GM12872 (cell line): ENCODE measurements at regions not wholly inside any gene's neighbourhood (a gene's known extent, or its start where the extent isn't known, plus 50 kb on each side); places are given as distances from the start of the nearest gene placed in this dataset.

ENCODE experiments used
- TF ChIP-seq, protein P1 (sequence below): IDR thresholded peaks from 3 replicates; pipeline ENCODE4 v1.5.1; 2011; ENCODE audit warnings: low read depth, mild to moderate bottlenecking, low read length, moderate library complexity; ENCODE audit not compliant: insufficient read depth

DNA sequence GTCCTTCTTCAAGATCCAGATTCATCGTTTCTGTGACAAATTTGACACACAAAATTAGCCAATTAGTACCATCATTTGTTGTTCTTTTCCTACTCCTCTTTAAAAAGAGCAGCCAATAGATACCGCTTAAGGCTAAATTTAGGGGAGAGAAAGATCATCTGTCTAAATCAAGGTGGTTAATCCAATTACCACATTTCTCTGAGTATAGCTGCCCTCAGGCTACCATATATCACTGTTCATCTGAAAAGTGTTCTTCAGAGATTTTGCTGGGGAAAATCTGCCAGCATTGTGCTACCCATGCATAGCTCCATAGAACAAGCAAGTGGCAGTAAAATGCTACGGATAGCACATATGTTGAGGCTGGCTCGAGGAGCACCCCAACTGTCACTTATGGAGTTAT is 110.3 kb upstream of the ESRRG start:
- TF ChIP-seq, protein P1, sequence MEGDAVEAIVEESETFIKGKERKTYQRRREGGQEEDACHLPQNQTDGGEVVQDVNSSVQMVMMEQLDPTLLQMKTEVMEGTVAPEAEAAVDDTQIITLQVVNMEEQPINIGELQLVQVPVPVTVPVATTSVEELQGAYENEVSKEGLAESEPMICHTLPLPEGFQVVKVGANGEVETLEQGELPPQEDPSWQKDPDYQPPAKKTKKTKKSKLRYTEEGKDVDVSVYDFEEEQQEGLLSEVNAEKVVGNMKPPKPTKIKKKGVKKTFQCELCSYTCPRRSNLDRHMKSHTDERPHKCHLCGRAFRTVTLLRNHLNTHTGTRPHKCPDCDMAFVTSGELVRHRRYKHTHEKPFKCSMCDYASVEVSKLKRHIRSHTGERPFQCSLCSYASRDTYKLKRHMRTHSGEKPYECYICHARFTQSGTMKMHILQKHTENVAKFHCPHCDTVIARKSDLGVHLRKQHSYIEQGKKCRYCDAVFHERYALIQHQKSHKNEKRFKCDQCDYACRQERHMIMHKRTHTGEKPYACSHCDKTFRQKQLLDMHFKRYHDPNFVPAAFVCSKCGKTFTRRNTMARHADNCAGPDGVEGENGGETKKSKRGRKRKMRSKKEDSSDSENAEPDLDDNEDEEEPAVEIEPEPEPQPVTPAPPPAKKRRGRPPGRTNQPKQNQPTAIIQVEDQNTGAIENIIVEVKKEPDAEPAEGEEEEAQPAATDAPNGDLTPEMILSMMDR = no peak

DNA sequence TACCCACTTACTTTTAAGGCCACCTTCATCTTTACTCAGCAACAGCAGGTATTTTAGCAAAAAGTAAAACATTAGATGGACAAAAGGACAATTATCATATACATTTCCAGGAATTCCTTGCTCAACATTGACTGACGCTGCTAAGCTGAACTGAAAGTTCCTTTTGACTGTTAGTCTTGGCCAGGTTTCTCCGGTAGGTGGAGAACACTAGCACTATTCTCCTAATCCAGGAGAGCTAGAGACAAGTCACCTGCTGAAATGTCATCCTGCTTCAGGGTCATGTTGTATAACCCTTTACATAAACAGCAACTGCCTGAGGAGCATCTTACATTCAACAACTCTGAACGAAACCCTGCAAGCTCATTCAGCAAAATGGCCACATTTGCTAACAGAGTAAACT is 109.0 kb upstream of the ESRRG start:
- TF ChIP-seq, protein P1 = no peak

DNA sequence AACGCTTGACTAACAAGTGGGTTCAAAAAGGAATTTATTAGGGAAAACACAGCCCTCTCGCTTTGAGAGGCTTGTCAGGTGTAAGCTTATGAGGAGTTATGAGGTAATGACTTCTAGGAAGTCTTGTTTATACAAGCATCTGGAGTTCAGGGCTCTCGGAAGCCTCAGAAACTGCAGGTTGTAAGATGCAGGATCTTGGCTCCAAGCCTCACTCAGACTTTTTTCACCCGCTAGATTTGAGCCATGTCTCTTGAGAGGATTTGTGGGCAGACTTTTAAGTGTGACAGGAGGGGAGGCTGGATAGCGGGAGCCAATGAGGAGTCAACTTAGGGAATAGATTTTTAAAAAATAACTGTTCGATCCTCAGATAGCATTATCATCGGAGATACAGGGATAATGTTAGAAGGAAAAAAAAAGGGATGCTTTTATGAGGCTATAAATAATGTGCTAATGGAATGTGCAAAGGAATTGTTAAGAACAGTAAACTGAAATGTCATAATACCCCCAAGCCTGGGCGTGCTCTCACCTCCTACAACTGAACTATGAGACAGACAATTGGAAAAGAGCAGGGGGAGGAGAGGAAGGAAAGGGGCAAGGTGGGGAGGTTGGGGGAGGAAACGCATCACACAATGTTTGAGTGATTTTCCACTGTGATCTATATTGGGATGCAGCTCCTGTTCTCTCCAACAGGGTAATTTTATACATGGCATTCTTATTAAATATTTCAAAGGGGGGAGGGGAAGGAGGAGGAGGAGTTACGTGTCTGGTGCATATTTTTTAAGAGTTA is 107.4 kb upstream of the ESRRG start:
- TF ChIP-seq, protein P1 = no peak

DNA sequence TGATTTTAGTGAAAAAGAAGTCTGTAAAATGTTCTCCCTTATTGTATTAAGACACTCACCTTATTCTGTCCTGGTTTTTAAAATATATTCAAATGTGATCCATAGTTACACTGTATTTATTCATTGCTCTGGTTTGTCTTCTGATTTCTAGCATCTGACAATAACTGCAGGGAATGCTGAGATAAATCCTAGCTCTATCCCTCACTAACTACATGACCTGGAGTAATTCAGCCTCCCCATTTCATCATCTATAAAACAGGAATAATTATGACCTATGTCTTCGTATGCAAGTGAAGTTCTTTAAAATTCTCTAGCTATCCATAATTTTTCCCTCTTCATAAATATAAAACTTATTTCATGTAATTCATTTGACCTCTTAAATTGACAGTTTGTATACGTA is 104.0 kb upstream of the ESRRG start:
- TF ChIP-seq, protein P1 = no peak

DNA sequence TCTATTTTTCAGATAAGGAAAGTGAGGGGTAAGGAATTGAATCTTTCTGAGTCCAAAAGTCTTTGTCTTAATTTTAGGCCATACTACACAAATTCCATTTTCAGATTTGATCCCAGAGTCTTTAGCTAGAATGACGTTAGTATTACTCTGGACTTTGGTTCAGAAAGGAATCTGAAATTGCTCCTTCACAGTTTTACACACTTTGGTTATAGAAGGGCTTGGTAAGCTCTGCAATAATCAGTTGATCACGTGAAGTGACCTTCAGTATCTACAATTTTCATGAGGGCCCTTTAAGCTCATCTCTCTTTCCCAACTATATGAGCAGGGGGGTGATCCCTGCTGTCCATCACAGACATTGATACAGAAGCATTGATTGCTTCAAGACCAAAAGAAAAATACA is 103.4 kb upstream of the ESRRG start:
- TF ChIP-seq, protein P1 = no peak

DNA sequence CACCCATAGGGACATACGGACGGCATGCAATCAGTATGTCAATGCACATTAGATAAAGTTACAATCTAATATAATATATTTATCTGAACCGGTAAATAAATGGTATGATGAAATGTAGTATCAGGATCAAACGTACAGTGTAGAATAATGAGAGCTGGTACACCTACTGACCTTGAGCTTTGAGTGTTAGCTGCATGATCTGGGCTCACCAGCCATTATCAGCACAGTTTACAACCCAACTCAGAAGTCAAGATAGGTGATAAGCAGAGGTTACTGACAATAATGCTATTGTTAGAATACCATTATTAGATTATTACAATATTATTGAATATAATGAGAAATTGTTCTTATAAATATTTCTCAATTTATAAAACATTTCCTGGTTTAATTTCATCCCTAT is 103.0 kb upstream of the ESRRG start:
- TF ChIP-seq, protein P1 = no peak

DNA sequence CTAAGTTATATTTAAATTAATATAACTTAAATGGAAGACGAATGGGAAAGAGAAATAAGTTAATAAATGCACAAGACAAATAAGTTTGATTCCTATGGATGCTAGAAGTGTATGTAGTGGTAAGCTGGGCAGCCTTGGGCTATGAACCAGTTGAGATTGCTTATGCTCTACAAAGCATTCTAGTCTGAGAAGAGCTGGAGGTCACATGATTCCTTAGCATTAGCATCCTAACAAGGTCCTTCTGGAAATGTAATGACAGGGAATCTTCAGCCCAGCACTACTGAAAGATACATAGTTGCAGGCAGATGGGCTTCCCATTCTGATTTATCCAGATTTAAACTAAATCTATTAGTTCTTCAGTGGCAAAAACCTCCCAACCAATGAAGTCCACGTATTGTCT is 102.3 kb upstream of the ESRRG start:
- TF ChIP-seq, protein P1 = no peak
